C4-2B (cell line): ENCODE measurements at regions not wholly inside any gene's neighbourhood (a gene's known extent, or its start where the extent isn't known, plus 50 kb on each side); places are given as distances from the start of the nearest gene placed in this dataset.

Experiments
- CTCF ChIP-seq: fragments of 450-650 bp; conservative IDR thresholded peaks from 2 replicates; pipeline ENCODE4 v1.5.1; 2017; ENCODE audit warnings: mild to moderate bottlenecking
- ZFX ChIP-seq: fragments of 450-650 bp; IDR thresholded peaks from 2 replicates; pipeline ENCODE4 v1.6.1; 2017

- no peak for TF ChIP-seq CTCF
- no peak for TF ChIP-seq ZFX
Observed at GRCh38 chr15:96049323-96049722, 281.2 kb upstream of the NR2F2 start.
